IMR-90 (cell line): ENCODE measurements at regions not wholly inside any gene's neighbourhood (a gene's known extent, or its start where the extent isn't known, plus 50 kb on each side); places are given as distances from the start of the nearest gene placed in this dataset.

ENCODE experiments used
- ATAC-seq: fragments of 200-7000 bp; cut with Tn5 transposase; 2 replicates; pipeline ENCODE4 v1.9.1; 2020; ENCODE audit warnings: low read depth, mild to moderate bottlenecking, moderate library complexity
- BruUV-seq: library from RNA; stranded (reverse); fragments of 400-500 nt; replicated peaks from 2 replicates; lab custom pipeline; 2021; lab: Mats Ljungman, UMichigan
- CTCF ChIA-PET: fragments of 300-600 bp; formaldehyde crosslinking; extraction: SDS; loops from one replicate; lab custom pipeline; 2021; ENCODE audit warnings: antibody characterized with exemption; lab: Yijun Ruan, JAX
- POLR2A ChIA-PET: fragments of 300-600 bp; sonication (Branson Sonifier 250); formaldehyde crosslinking; loops from one replicate; lab custom pipeline; 2022; ENCODE audit warnings: antibody characterized with exemption; ENCODE audit not compliant: unreplicated experiment; lab: Charles Lee
- DNase-seq: peaks from one replicate; pipeline ENCODE4 v3.0.0; 2013
- H2AFZ ChIP-seq: replicated peaks from 2 replicates; pipeline ENCODE3; 2013; ENCODE audit warnings: low read length, mild to moderate bottlenecking; ENCODE audit not compliant: poor library complexity
- H2AK5ac ChIP-seq: 2 replicates; pipeline ENCODE4 v1.6.1; 2013; ENCODE audit warnings: low read depth, low read length, inconsistent platforms
- H2AK9ac ChIP-seq: replicated peaks from 2 replicates; pipeline ENCODE3; 2013; ENCODE audit warnings: mild to moderate bottlenecking, low read depth, low read length, moderate library complexity; ENCODE audit not compliant: poor library complexity
- H2BK120ac ChIP-seq: 2 replicates; pipeline ENCODE4 v1.6.1; 2013; ENCODE audit warnings: low read depth, low read length, inconsistent platforms
- H2BK15ac ChIP-seq: 3 replicates; pipeline ENCODE4 v1.6.1; 2013; ENCODE audit warnings: low read depth, low read length, inconsistent platforms
- H2BK20ac ChIP-seq: 2 replicates; pipeline ENCODE4 v1.6.1; 2013; ENCODE audit warnings: low read depth, mild to moderate bottlenecking, inconsistent platforms, low read length, moderate library complexity
- H2BK5ac ChIP-seq: 2 replicates; pipeline ENCODE4 v1.6.1; 2013; ENCODE audit warnings: mild to moderate bottlenecking, low read depth, low read length, inconsistent platforms; ENCODE audit not compliant: poor library complexity, severe bottlenecking
- H3K14ac ChIP-seq: replicated peaks from 2 replicates; pipeline ENCODE4 v1.6.1; 2013; ENCODE audit warnings: low read depth, low read length, inconsistent platforms
- H3K18ac ChIP-seq: 2 replicates; pipeline ENCODE4 v1.6.1; 2013; ENCODE audit warnings: low read depth, low read length, control low read depth
- H3K23ac ChIP-seq: 2 replicates; pipeline ENCODE4 v1.6.1; 2013; ENCODE audit warnings: low read depth, low read length, inconsistent platforms
- H3K27ac ChIP-seq: 2 replicates; pipeline ENCODE4 v1.5.1; 2013; ENCODE audit warnings: mild to moderate bottlenecking, control low read depth, low read length; ENCODE audit not compliant: insufficient read depth
- H3K27me3 ChIP-seq: 2 replicates; pipeline ENCODE4 v1.6.1; 2013; ENCODE audit warnings: low read length; ENCODE audit not compliant: control insufficient read depth, insufficient read depth
- H3K36me3 ChIP-seq: 2 replicates; pipeline ENCODE4 v1.6.1; 2013; ENCODE audit warnings: low read length, mixed read lengths; ENCODE audit not compliant: control insufficient read depth, insufficient read depth
- H3K4ac ChIP-seq: 2 replicates; pipeline ENCODE4 v1.6.1; 2013; ENCODE audit warnings: low read depth, low read length, inconsistent platforms
- H3K4me1 ChIP-seq: 2 replicates; pipeline ENCODE4 v1.6.1; 2013; ENCODE audit warnings: low read length, mixed read lengths; ENCODE audit not compliant: control insufficient read depth, insufficient read depth
- H3K4me2 ChIP-seq: 2 replicates; pipeline ENCODE4 v1.6.1; 2013; ENCODE audit warnings: low read depth, mild to moderate bottlenecking, control low read depth, low read length, moderate library complexity
- H3K4me3 ChIP-seq: 2 replicates; pipeline ENCODE4 v1.5.1; 2013; ENCODE audit warnings: low read depth, mild to moderate bottlenecking, control low read depth, low read length, moderate library complexity; ENCODE audit not compliant: insufficient read depth
- H3K56ac ChIP-seq: 2 replicates; pipeline ENCODE4 v1.6.1; 2013; ENCODE audit warnings: low read length, inconsistent platforms; ENCODE audit not compliant: insufficient read depth; ENCODE audit errors: extremely low read depth
- H3K79me1 ChIP-seq, 2 experiments: 2 replicates each; pipeline ENCODE4 v1.6.1; 2013; ENCODE audit warnings: low read length in 2 of 2, inconsistent platforms in 1 of 2, low read depth in 1 of 2
- H3K9ac ChIP-seq: 2 replicates; pipeline ENCODE4 v1.6.1; 2013; ENCODE audit warnings: low read depth, low read length, control low read depth
- H3K9me1 ChIP-seq: 2 replicates; pipeline ENCODE4 v1.6.1; 2013; ENCODE audit warnings: low read length, inconsistent platforms; ENCODE audit not compliant: insufficient read depth
- H3K9me3 ChIP-seq: 2 replicates; pipeline ENCODE4 v1.6.1; 2013; ENCODE audit warnings: low read length; ENCODE audit not compliant: control insufficient read depth, insufficient read depth
- H4K20me1 ChIP-seq: 2 replicates; pipeline ENCODE4 v1.6.1; 2013; ENCODE audit warnings: low read length, inconsistent platforms; ENCODE audit not compliant: insufficient read depth
- H4K5ac ChIP-seq: 2 replicates; pipeline ENCODE4 v1.6.1; 2013; ENCODE audit warnings: mild to moderate bottlenecking, low read depth, low read length, control low read depth
- H4K8ac ChIP-seq, 2 experiments: 2 replicates each; pipeline ENCODE4 v1.6.1; 2013; ENCODE audit warnings: low read depth in 2 of 2, low read length in 2 of 2, control low read depth in 1 of 2, inconsistent platforms in 1 of 2
- H4K91ac ChIP-seq: 2 replicates; pipeline ENCODE4 v1.6.1; 2013; ENCODE audit warnings: low read depth, low read length, inconsistent platforms; ENCODE audit not compliant: insufficient read depth
- CEBPB ChIP-seq: IDR thresholded peaks from 2 replicates; pipeline ENCODE4 v1.6.1; 2012; ENCODE audit warnings: low read depth, low read length, improper control_type of control experiment
- CTCF ChIP-seq: conservative IDR thresholded peaks from 2 replicates; pipeline ENCODE4 v1.5.1; 2012; ENCODE audit warnings: mild to moderate bottlenecking, low read depth, low read length, improper control_type of control experiment
- ELK1 ChIP-seq: fragments of 150-350 bp; IDR thresholded peaks from 2 replicates; pipeline ENCODE4 v1.6.1; 2016; ENCODE audit warnings: low read depth, mild to moderate bottlenecking, low read length, moderate library complexity, borderline replicate concordance
- FOS ChIP-seq: fragments of 150-350 bp; IDR thresholded peaks from 2 replicates; pipeline ENCODE4 v1.6.1; 2016; ENCODE audit warnings: low read depth, low read length
- MXI1 ChIP-seq: IDR thresholded peaks from 2 replicates; pipeline ENCODE4 v1.6.1; 2012; ENCODE audit warnings: low read depth, mild to moderate bottlenecking, low read length, moderate library complexity, borderline replicate concordance
- RFX5 ChIP-seq: IDR thresholded peaks from 2 replicates; pipeline ENCODE4 v1.8.0; 2012; ENCODE audit warnings: low read depth, mild to moderate bottlenecking, low read length, moderate library complexity
- SMC3 ChIP-seq: fragments of 150-350 bp; IDR thresholded peaks from 2 replicates; pipeline ENCODE4 v1.6.1; 2016; ENCODE audit warnings: low read depth, mild to moderate bottlenecking, antibody characterized with exemption, low read length, moderate library complexity
- WGBS, 2 experiments: methylation state at CpG; one replicate each; pipeline versions ENCODE4 v1.1.5 to v1.1.7; 2013; ENCODE audit warnings: missing lambda C conversion rate in 2 of 2; ENCODE audit not compliant: insufficient read length in 1 of 2; ENCODE audit errors: extremely low coverage in 2 of 2; 5-methylcytosine and 5-hydroxymethylcytosine counted together
- dilution Hi-C: fragments of 300-500 bp; cut with HindIII; formaldehyde crosslinking; loops from one replicate; pipeline ENCODE4 v1.14.3; 2018; ENCODE audit warnings: low sequenced_read_pairs; ENCODE audit not compliant: unreplicated experiment
- in situ Hi-C: fragments of 300-500 bp; cut with MboI; formaldehyde crosslinking; loops from 3 replicates; pipeline ENCODE4 v1.14.3; 2019; ENCODE audit warnings: low sequenced_read_pairs, inconsistent platforms, mixed read lengths
- intact Hi-C: fragments of 100-400 bp; cut with micrococcal nuclease; formaldehyde crosslinking; loops from 2 replicates; pipeline ENCODE4 v1.10.0; 2022
- TF ChIP-seq, protein P1 (sequence below): fragments of 150-350 bp; IDR thresholded peaks from 2 replicates; pipeline ENCODE4 v1.6.1; 2017; ENCODE audit warnings: mild to moderate bottlenecking, antibody characterized with exemption, low read length, low read depth

- Histone ChIP-seq H2BK5ac (no peak overlapping the region), H3K4me3 (no peak overlapping the region), H4K91ac (no peak overlapping the region), H3K27me3 (peaks cover 1% of the 10 kb centered on the region; the same call in 1 of the 2 replicates), H2AK5ac (no peak overlapping the region), H2BK20ac (no peak overlapping the region), H3K79me1 (no peaks in the 10 kb centered on the region), H3K9ac (no peak overlapping the region), H3K27ac (no peak overlapping the region), H3K18ac (no peak overlapping the region), H3K23ac (no peak overlapping the region), H3K14ac (no peak overlapping the region), H3K4me2 (no peak overlapping the region), H2BK120ac (no peak overlapping the region), H3K9me3 (peaks cover 11% of the 10 kb centered on the region), H3K36me3 (no peaks in the 10 kb centered on the region), H3K4ac (no peak overlapping the region), H2AFZ (no peak overlapping the region), H4K8ac (no peak overlapping the region), H2BK15ac (no peak overlapping the region), H2AK9ac (no peak overlapping the region), H4K5ac (no peak overlapping the region), H3K9me1 (no peaks in the 10 kb centered on the region), H4K20me1 (no peaks in the 10 kb centered on the region), H3K56ac (no peak overlapping the region), H3K4me1 (no peaks in the 10 kb centered on the region)
- ChIA-PET POLR2A (no interaction called here), CTCF (no interaction called here)
- ATAC-seq: no peak
- intact Hi-C loops: no loop called here
- TF ChIP-seq ELK1: no peak
- TF ChIP-seq, protein P1, sequence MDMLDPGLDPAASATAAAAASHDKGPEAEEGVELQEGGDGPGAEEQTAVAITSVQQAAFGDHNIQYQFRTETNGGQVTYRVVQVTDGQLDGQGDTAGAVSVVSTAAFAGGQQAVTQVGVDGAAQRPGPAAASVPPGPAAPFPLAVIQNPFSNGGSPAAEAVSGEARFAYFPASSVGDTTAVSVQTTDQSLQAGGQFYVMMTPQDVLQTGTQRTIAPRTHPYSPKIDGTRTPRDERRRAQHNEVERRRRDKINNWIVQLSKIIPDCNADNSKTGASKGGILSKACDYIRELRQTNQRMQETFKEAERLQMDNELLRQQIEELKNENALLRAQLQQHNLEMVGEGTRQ: no peak
- no peak for TF ChIP-seq MXI1
- TF ChIP-seq RFX5: no peak
- no peak for TF ChIP-seq FOS
- TF ChIP-seq CTCF: no peak
- no peak for TF ChIP-seq CEBPB
- TF ChIP-seq SMC3: no peak
- no TSS peak for BruUV-seq
- DNase-seq: no peak
- dilution Hi-C loops: no loop called here
- in situ Hi-C loops: no loop called here
- WGBS, 2 experiments: 68% methylated on average over 4 of the region's 8 CpGs; no CpG with 5 or more reads in 1 of the 2 experiments
Measured at GRCh38 chr15:72962054-72962702, 90.1 kb upstream of the NEO1 start.
